ENCODE measurements at regions not wholly inside any gene's neighbourhood (a gene's known extent, or its start where the extent isn't known, plus 50 kb on each side); places are given as distances from the start of the nearest gene placed in this dataset.

- Histone ChIP-seq H2BK5ac (ENCODE audit: low read depth, low read length) (no peak overlapping the region), H3K14ac (ENCODE audit: insufficient read length) (no peak overlapping the region), H4K5ac (ENCODE audit: insufficient read length, low read depth, low read length) (no peak overlapping the region), H3K27me3 (replicated peaks in 1 of 4; ENCODE audit: control insufficient read depth in 3 of 4, extremely low read depth in 1 of 4, insufficient read depth in 3 of 4, low read length in 3 of 4) (no peaks in the 10 kb centered on the region), H2BK120ac (replicated peaks; ENCODE audit: low read depth, low read length) (no peak overlapping the region), H3K23ac (ENCODE audit: insufficient read length) (no peak overlapping the region), H2BK15ac (ENCODE audit: low read length) (no peak overlapping the region), H4K20me1 (replicated peaks in 1 of 2; ENCODE audit: control insufficient read depth in 1 of 2, insufficient read depth in 2 of 2, low read length in 2 of 2) (no peaks in the 10 kb centered on the region), H3K56ac (replicated peaks; ENCODE audit: insufficient read length, low read depth, low read length) (no peak overlapping the region), H3K4me2 (ENCODE audit: insufficient read depth in 1 of 2, low read depth in 2 of 2, low read length in 2 of 2) (no peak overlapping the region), H4K8ac (ENCODE audit: extremely low read depth, insufficient read depth, low read length) (no peak overlapping the region), H3K4me3 (ENCODE audit: extremely low read depth in 1 of 4, insufficient read depth in 2 of 4, low read depth in 3 of 4, low read length in 4 of 4) (no peak overlapping the region), H3K18ac (ENCODE audit: extremely low read depth, low read length) (no peak overlapping the region), H2AFZ (ENCODE audit: low read length) (no peak overlapping the region), H3K9me3 (ENCODE audit: insufficient read depth in 2 of 2, low read depth in 1 of 2, low read length in 1 of 2) (no peaks in the 10 kb centered on the region), H3K9ac (replicated peaks in 1 of 4; ENCODE audit: extremely low read depth in 1 of 4, low read depth in 3 of 4, low read length in 3 of 4) (no peak overlapping the region), H3K27ac (ENCODE audit: low read depth, low read length) (no peak overlapping the region), H2AK5ac (ENCODE audit: low read depth, low read length) (no peak overlapping the region), H3K23me2 (ENCODE audit: low read depth, low read length) (no peaks in the 10 kb centered on the region), H3K79me1 (ENCODE audit: low read depth, low read length) (no peaks in the 10 kb centered on the region), H2BK12ac (ENCODE audit: low read depth, low read length) (no peak overlapping the region), H3K36me3 (ENCODE audit: control insufficient read depth in 2 of 4, insufficient read depth in 4 of 4, low read length in 3 of 4) (no peaks in the 10 kb centered on the region), H4K91ac (replicated peaks; ENCODE audit: insufficient read length, low read length) (no peak overlapping the region), H3K79me2 (ENCODE audit: control insufficient read depth in 1 of 2, insufficient read depth in 2 of 2, low read length in 2 of 2) (no peaks in the 10 kb centered on the region), H2BK20ac (ENCODE audit: low read length) (no peak overlapping the region), H3K4ac (replicated peaks; ENCODE audit: insufficient read length, low read depth, low read length) (no peak overlapping the region), H3K4me1 (replicated peaks in 1 of 4; ENCODE audit: control insufficient read depth in 3 of 4, insufficient read depth in 4 of 4, low read length in 3 of 4) (peaks cover 0 to 10% (median under 1%) of the 10 kb centered on the region in 4 experiments; a peak in 2 of 7 replicates)
- ChIA-PET CTCF (ENCODE audit: partially characterized antibody) (interaction anchor here (1.3 kb wide), 1 partner anchor 13 kb away, joined by 4 read pairs; no protein-coding TSS in a partner anchor), POLR2A (ENCODE audit: partially characterized antibody) (no interaction called here)
- FAIRE-seq (no peak), DNase-seq (ENCODE audit: low read depth in 1 of 2, low spot score in 2 of 2) (no peak)
- WGBS, 2 experiments (ENCODE audit: extremely low coverage in 1 of 2, insufficient coverage in 1 of 2, insufficient read length in 1 of 2, insufficient replicate concordance in 2 of 2, low coverage in 1 of 2, low lambda C conversion rate in 2 of 2, missing lambda C conversion rate in 1 of 2): 92% methylated on average over 5 of the region's 5 CpGs; no CpG with 5 or more reads in 1 of the 2 experiments
- TF ChIP-seq EP300 (IDR thresholded peaks at IDR 0.05; ENCODE audit: borderline replicate concordance in 1 of 2, low read depth in 2 of 2, low read length in 2 of 2) (no peak), SIX5 (IDR thresholded peaks at IDR 0.05; ENCODE audit: low read depth, low read length) (no peak), ATF2 (IDR thresholded peaks at IDR 0.05; ENCODE audit: low read length) (no peak), SIN3A (conservative IDR thresholded peaks at IDR 0.05 in 1 of 2, IDR thresholded peaks at IDR 0.05 in 1 of 2; ENCODE audit: low read depth in 1 of 2, low read length in 2 of 2) (no peak), TAF1 (IDR thresholded peaks at IDR 0.05; ENCODE audit: low read depth, low read length) (no peak), FOSL1 (IDR thresholded peaks at IDR 0.05; ENCODE audit: insufficient read depth, low read depth, low read length) (no peak), KDM5A (IDR thresholded peaks at IDR 0.05; ENCODE audit: low read length) (no peak), TEAD4 (IDR thresholded peaks at IDR 0.05; ENCODE audit: low read depth, low read length) (no peak), SP4 (IDR thresholded peaks at IDR 0.05; ENCODE audit: low read length) (no peak), CHD2 (IDR thresholded peaks at IDR 0.05; ENCODE audit: low read length) (no peak), SP1 (IDR thresholded peaks at IDR 0.05; ENCODE audit: low read depth, low read length) (no peak), E2F6 (IDR thresholded peaks at IDR 0.05) (no peak), BCL11A (IDR thresholded peaks at IDR 0.05; ENCODE audit: low read depth in 2 of 2, low read length in 2 of 2) (no peak)
Observed at GRCh38 chr10:120791316-120791715, 59.8 kb upstream of the WDR11 start.

Measured in H1 (cell line).